Glomerular visceral epithelial cell (primary cell): ENCODE measurements at regions not wholly inside any gene's neighbourhood (a gene's known extent, or its start where the extent isn't known, plus 50 kb on each side); places are given as distances from the start of the nearest gene placed in this dataset.
A peak's percentile ranks its signal among the peaks of the same experiment; 100 is the strongest.

Experiments
- DNase-seq: peaks from one replicate; pipeline ENCODE4 v3.0.0-alpha.2; 2016; ENCODE audit errors: extremely low spot score

DNA sequence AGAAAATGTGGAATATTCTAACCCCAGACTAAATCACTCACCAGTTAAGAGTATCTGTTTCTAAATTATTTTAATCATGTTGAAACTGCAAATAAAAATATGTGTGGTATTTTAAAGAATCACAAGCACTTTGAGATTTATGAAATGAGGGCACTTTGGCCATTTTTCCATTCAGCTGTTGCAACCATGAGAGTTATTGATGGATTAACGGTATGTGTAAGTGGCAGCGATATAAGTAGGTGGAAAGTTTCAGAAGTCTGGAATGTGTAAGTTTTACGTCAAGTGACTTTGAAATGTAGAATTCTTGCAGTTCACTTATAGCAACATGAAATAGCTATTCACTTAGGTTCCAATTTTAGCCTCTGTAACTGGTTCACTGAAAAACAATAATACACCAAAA lies 905.1 kb upstream of the SLIT2 start:
- no peak for DNase-seq

DNA sequence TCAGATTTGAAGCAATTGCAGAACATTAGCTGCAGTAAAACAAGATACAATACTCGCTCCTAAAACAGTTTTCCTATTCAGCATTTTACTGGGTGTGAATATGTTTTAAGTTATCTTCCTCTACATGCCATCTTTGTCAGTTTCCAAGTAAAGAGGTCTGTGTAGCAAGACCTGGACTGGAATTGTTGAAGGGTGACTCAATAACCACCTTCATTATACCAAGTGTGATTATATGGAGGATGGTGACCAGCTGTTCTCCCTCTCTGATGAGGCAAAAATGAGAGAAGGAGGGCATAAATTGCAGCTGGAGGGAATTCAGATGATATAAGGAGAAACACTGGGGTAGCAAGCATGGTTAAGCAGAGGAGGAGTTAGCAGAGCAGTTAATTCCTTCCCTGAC lies 922.1 kb upstream of the SLIT2 start:
- DNase-seq, result peak; percentile 27

DNA sequence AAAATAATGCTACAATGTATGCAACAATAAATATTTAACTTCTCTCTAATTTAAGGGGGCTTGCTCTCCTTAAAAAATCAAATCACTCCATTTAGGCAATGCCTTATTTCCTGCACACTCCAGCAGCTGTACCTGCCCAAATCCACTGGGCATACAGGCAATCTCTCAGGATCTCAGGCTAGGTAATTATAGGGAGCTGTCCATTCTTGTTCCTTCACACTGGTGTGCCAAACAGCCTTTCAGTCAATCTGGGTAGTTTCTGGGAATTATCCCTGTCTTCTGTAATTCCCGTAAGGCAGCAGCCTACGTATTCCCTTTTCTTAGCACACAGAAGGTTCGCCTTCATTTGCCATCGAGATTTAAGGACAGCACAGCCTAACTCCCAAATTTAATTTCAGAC lies 922.6 kb upstream of the SLIT2 start:
- no peak for DNase-seq

DNA sequence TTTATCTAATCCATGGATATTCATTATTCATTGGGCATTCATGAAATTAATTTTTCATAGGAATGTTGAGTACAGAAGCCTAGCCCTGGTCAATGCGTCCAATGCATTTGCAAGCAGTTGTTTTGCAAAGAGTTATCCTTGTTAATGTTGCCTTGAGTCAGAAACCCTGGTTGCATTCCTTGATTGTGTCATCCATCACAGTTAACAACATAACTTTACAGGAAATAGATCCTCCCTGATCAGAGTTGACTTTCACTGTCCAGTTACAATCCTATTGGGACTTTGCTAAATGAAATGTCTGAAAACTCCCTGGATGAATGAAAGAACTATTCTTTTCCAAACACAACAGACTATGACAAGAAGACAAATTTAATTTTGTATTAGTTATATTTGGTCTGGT lies 924.3 kb upstream of the SLIT2 start:
- no peak for DNase-seq

DNA sequence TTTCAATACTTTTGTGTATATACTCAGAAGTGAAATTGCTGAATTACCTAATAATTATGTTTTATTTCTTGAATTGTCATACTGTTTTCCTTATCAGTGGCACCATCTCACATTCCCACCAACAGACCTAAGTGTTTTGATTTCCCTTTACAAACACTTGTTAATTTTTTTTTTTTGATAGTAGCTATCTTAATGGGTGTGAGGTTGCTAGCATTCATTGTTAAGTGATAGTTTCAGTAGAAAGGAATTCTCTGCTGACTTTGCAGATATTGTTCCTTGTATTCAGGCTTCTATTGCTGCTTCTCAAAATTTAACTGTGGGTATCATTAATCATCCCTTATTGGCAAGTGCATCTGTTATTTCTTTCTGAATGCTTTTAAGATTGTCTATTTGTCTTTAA lies 927.5 kb upstream of the SLIT2 start:
- DNase-seq, result no peak

DNA sequence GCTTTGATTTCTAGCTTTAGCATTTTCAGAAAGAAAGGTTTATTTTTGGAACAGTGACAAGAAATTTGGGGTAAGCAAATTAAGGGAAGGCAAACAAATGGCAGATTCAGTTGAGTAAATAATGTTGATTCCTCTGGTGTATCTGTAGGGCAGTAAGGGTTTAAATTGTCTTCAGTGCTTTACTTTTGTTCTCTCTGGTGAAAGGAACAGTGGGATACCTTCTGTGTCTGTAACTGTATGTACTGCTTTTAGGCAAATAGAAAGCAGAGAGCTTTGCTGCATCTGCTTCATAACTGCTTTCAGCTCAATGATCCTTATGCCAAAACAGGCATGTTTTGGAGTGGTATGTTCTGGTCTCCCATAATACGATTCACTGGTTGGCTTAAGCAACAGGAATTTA lies 932.1 kb upstream of the SLIT2 start:
- DNase-seq, result no peak

DNA sequence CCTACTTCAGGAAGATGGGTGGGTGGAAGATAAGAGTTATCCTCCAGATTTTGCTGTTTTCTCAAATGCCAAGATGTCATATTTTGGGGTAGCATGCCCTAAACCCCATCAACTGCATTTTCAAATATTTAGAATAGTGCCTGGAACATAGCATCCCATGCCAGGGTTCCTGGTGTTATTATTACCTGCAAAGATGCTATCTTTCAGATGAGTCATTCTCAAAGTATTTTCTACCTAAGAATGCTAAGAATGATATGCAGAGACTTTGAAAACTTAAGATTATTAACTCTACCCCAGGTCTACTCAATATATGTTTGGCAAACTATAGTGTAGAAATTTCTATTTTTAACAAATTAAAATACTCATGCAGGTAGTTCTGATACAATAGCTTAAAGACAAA lies 934.3 kb upstream of the SLIT2 start:
- DNase-seq, result no peak

DNA sequence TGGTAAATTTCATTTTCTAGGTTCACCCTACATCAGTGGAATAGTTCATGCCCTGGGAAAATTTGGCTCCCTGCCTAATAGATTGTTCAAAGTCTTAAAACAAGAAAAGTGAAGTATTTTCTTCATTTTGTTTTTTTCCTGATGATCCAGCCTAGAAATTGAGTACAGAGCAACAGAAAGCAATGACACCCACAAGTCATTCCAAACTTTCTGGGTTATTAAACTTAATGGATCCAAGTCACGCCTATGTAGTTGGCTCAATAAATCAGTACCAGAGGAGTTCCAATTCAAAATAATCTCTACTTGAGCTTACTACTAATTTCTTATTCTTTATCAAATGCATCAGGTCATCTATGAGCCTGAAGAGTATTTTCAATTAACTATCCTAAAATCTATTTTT lies 937.6 kb upstream of the SLIT2 start:
- no peak for DNase-seq

DNA sequence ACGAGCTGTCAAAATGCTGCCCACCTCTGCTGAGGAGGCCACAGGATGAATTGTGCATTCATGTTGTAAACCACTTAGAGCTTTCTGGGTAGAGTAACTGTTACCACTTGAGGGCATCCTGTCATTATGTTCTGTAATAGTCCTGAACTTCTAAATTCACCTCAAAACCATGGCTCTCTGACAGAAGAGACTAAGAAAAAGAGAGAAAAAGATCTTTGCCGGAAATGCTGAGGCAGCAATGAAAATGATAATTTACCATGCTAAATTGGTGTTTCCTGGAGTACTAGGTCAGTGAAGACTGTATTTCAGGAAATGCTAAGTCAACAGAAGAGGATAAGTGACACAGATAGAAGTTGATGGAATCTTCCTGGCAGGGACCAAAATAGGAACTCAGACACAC lies 942.3 kb upstream of the SLIT2 start:
- DNase-seq, result peak; percentile 19

DNA sequence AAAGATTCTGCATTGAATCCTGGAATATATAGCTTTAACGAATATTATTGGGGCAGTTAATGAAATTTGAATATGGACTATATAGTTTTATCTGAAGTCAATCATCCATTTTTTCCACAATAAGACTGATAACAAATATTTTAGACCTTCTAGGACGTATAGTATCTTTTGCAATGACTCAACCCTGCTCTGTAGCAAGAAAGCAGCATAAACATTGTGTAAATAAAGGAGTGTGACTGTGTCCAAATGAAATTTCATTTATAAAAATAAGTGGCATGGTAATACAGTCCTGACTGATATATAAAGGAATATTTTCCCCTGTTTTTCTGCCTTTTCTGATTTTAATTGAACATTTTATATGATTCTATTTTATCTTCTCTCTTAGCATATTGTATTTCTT lies 947.7 kb upstream of the SLIT2 start:
- no peak for DNase-seq

DNA sequence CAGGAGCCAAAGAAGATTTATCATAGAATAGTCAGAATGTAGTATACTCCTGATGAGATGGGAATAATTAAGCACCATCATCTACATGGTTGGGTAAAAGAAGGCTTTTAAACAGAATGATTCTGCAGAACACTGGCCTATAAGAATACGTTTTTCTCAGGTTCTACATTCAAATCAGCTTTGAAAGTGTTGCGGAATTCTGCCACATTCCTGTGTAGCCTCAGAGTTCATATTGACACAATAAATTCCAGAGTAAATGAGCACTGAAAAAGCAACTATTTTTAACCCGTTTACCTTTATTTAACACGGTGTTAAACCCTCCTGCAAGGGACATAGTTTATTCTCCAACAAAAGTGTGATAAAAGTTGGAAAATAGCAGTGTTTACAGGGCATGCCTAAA lies 950.2 kb upstream of the SLIT2 start:
- DNase-seq, result no peak

DNA sequence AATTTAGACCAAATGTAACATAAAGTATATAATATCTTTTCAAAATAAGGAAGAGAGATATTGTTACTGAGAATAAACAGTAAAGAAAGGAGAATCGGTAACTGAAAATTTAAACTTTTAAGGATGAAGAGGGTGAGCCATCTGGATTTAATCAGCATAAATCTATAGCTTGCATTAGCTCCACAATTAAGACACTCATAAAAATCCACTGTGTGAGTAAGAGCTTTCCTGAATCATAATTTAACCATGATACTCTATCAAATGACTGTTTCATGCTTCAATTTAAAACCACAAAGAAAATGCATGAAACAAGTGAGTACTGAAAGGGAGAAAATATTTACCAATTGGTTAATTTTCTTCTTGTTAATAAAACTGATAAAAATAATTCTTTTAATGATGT lies 951.5 kb upstream of the SLIT2 start:
- DNase-seq, result no peak

DNA sequence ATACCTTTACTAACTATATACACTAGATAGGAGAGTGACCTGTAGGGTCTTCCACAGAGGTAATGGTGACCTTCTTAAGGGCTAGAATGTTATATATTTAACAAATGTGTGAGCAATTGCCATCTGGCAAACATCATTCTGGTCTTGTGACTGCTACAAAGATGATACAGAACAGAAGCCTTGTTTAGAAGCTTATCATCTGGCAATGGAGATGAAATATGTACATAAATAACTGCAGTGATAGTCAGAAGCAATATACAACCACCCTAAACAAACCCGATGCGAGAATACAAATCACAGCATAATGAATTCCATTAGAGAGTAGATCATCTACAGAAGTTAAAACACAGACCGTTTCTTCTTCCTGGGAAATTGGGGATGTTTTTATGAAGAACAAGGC lies 952.7 kb upstream of the SLIT2 start:
- DNase-seq, result no peak

DNA sequence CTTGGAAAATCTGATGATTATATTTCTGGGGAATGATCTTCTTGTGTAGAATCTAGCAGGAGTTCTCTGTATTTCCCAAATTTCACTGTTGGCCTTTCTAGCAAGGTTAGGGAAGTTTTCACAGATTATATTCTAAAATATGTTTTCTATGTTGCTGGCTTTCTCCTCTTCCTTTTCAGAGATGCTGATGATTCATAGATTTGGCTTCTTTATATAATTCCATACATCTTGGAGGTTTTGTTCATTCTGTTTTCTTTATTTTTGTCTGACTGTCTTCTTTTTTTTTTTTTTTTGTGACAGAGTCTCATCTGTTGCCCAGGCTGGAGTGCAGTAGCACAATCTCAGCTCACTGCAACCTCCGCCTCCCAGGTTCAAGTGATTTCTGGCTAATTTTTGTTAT lies 957.9 kb upstream of the SLIT2 start:
- no peak for DNase-seq

DNA sequence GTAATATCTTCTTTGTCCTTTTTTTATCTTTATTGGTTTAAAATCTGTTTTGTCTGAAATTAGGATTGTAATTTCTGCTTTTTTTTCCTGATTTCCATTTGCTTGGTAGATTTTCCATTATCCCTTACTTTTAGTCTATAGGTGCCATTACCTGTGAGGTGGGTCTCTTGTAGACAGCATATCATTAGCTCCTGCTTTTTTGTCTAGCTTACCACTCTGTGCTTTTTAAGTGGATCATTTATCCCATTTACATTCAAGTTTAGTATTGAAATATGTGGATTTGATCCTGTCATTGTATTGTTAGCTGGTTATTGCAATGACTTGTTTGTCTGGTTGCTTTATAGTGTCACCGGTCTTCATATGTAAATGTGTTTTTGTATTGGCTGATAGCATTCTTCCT lies 958.6 kb upstream of the SLIT2 start:
- no peak for DNase-seq

DNA sequence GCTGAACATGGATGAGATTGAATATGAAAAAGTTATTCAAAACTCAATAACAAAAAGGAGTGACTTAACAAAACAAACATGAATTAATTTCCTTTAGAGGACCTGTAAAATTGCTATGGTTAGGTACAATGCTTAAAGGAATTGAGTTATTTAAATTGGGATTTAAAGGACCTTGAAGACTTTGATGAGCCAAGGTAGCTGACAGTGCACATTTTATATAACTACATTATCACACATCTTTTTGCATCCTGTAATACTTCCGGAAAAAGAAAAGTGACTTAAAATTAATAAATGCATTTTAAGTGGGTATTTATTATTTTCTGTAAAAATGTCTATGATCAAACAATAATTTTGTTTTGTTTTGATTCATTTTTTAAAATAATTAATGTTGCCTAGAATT lies 964.8 kb upstream of the SLIT2 start:
- DNase-seq, result no peak

DNA sequence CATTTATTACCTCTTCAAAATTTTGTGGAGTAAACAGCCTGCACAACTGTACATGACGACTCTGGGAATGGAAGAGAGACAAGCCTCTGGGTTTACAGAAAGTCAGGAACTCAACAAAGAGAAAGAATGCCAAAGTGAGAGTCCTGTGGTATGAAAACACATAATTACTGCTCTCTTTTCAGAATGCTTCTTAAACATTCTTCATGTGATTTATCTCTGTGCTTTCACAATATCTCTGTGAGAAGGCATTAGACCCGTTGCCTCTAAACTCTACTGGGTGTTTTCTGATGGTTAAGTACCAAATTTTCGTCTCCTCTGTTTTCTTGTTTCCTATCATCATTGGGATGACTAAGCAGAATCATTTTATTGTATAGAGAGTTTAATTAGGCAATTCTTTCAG lies 966.6 kb upstream of the SLIT2 start:
- DNase-seq, result no peak

DNA sequence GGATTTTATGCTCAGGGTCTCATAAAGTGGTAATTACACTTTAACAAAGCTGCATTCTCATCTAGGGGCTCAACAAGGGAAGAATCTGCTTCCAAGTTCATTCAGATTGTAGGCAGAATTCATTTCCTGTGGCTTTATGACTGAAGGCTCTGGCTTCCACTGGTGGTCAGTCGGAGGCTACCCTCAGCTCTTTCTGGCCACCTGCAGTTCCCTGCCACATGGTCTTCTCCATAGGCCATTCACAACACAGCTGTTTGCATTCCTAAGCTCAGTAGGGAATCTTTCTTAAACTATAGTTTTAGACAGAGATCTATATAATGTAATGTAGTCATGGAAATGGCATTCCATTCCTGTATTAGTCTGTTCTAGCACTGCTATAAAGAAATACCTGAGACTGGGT lies 973.0 kb upstream of the SLIT2 start:
- DNase-seq, result no peak

DNA sequence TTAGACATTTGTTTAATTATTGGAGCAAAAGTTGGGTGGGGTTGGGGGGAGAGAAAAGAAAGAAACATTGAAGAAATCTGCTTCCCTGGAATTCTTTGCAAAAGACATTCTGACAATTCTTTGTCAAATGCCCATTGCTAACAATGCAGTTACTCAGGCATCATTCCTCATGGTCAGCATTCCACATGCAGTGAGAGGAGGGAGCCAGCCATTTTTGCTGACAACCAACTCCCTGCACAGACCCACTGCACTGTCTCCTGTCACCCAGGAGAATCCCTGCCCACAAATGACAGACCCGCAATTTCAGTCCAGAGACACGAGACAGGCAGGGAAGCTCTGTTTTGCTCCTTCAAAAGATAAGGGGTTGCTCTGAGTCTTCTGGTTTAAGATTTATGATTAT lies 985.1 kb upstream of the SLIT2 start:
- DNase-seq, result no peak

DNA sequence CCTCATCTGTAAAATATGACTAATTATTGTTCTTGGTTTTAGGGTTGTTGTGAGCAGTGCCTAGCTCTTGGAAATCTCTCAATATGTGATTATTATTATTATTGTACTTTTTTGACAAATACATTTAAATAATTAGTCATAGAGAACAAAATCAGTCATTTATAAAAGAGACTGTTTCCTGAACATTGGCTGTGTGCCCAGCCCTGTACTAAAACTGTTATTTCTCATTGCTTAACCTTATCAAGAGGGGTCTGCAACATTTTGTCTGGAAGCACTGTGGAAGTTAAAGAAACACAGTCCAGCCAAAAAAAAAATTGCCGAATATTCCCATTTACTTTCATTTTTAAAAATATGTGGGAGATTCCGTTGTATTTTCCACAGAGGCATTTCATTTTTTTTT lies 989.2 kb upstream of the SLIT2 start:
- DNase-seq, result no peak

DNA sequence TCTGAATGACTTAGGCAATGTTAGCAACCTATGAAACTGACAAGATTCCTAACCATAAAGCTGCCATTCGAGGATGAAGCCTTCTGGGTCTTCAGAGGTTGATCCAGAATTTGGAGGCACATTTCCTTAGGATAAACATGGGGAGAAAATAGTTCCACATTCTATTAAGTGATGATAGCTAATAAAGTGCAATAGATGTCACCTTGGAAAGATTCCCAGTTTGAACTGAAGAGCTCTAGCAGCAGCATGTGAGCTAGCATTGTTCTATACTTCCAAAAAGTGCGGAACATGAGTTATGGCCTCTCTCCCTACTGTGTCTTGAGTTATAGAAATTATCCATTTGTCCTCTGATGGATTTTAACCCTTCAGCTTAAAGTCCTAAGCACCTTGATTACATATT lies 991.4 kb upstream of the SLIT2 start:
- no peak for DNase-seq

DNA sequence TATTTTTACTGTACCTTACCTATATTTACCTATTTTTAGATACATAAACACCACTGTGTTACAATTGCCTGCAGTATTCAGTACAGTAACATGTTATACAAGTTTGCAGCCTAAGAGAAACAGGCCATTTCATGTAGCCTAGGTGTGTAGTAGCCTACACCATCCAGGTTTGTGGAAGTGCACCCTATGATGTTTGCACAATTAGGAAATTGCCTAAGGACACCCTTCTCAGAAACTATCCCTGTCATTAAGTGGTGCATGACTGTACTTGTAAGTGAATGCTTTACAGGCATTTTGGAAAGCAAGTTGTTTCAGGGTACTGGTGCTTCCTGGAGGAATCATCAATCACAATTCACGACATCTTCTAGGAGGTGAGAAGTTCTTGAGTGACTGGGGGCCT lies 991.8 kb upstream of the SLIT2 start:
- no peak for DNase-seq

DNA sequence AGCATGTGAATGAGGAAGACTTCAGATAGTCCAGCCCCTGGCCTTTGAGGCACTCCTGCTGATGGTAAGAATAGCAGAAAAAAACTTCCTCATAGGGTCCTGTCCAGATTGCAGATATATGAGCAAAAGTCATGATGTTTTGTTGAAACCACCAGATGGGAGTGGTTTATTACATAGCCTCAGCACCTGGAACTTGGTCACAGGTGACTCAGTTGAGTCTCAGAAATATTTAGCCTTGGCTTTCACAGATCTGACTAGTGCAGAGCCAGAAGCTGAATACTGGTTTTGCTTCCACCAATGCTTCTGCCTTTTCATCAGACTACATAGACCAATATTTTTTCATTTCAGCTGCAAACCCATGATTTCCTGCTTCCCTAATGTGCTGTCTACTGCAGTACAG lies 994.9 kb upstream of the SLIT2 start:
- no peak for DNase-seq

DNA sequence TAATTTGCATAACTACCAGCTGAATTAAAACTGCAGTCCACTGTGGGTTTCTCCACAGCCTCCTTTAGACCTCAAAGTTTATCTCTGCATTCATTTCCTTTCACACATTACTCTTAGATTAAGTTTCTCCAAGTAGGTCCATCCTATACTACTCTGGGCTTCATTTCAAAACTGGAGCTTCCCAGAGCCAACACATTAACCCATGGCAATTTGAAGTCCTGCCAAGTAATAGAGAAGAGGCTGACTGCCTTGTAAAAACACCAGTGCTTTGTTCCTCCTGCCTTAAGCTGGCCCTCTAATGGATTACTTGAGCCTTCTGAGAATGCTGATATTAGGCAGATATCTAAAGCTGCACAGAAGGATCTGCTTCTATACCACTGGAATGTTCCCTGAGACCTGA lies 997.2 kb upstream of the SLIT2 start:
- DNase-seq, result no peak

DNA sequence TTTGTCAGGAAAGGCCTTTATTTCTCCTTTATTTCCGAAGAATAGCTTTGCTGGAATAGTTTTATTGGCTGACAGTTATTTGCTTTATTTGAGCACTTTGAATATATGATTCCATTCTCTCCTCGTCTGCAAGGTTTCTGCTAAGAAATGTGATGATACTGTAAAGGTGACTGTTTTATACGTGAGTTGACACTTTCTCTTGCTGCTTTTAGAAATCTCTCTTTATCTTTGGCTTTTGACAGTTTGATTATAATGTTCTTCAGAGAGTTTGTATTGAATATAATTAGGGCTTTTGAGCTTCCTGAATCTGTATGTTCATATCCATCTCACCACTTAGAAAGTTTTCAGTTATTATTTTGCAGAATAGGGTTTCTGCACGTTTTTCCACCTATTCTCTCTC lies 1003.7 kb upstream of the SLIT2 start:
- no peak for DNase-seq
